Esophagus (tissue), 2 donors: ENCODE measurements at regions not wholly inside any gene's neighbourhood (a gene's known extent, or its start where the extent isn't known, plus 50 kb on each side); places are given as distances from the start of the nearest gene placed in this dataset.

Experiments
- H3K27ac ChIP-seq, 2 donors: one replicate each; pipeline ENCODE4 v1.5.1; 2013; ENCODE audit warnings: low read depth in 2 of 2, mild to moderate bottlenecking in 2 of 2, inconsistent platforms in 1 of 2, low read length in 1 of 2, moderate library complexity in 1 of 2
- H3K27me3 ChIP-seq, 2 donors: one replicate each; pipeline ENCODE4 v1.6.1; 2013; ENCODE audit warnings: low read length in 2 of 2, control low read depth in 1 of 2, mild to moderate bottlenecking in 1 of 2; ENCODE audit not compliant: insufficient read depth in 2 of 2, control insufficient read depth in 1 of 2
- H3K36me3 ChIP-seq, 2 donors: one replicate each; pipeline ENCODE4 v1.6.1; 2013; ENCODE audit warnings: low read length in 1 of 2; ENCODE audit not compliant: control insufficient read depth in 2 of 2, insufficient read depth in 2 of 2
- H3K4me1 ChIP-seq, 2 donors: one replicate each; pipeline ENCODE4 v1.6.1; 2013; ENCODE audit warnings: low read length in 1 of 2; ENCODE audit not compliant: control insufficient read depth in 2 of 2, insufficient read depth in 2 of 2
- H3K4me3 ChIP-seq, 2 donors: one replicate each; pipeline ENCODE4 v1.5.1; 2013; ENCODE audit warnings: low read length in 2 of 2, mild to moderate bottlenecking in 2 of 2, low read depth in 1 of 2, moderate library complexity in 1 of 2
- H3K9me3 ChIP-seq, 2 donors: one replicate each; pipeline ENCODE4 v1.6.1; 2013; ENCODE audit warnings: mild to moderate bottlenecking in 2 of 2, low read depth in 1 of 2, low read length in 1 of 2, moderate library complexity in 1 of 2; ENCODE audit not compliant: control insufficient read depth in 2 of 2, insufficient read depth in 1 of 2
- WGBS, 2 donors: extraction: QIAGEN DNeasy Blood & Tissue Kit; methylation state at CpG; one replicate each; pipeline ENCODE4 v1.1.7; 2013; 5-methylcytosine and 5-hydroxymethylcytosine counted together
- donor health status: healthy with polysubstance abuse.
- donor health status: Bipolar disorder and iron deficiency.

GRCh38 chr6:132244744-132245143, 156.5 kb downstream of the MOXD1 start:
- no peaks in the 10 kb centered on the region for H3K27me3 ChIP-seq
- H3K36me3 ChIP-seq: no peaks in the 10 kb centered on the region
- H3K4me1 ChIP-seq: no peaks in the 10 kb centered on the region
- H3K4me3 ChIP-seq: no peak overlapping the region
- WGBS, 2 donors: 92 to 95% methylated on average over 3 of the region's 3 CpGs
- no peak overlapping the region for H3K27ac ChIP-seq
- peaks cover 0 to 2% of the 10 kb centered on the region in 2 donors for H3K9me3 ChIP-seq

GRCh38 chr6:132236744-132237143, 164.5 kb downstream of the MOXD1 start:
- Histone ChIP-seq H3K27me3 (no peaks in the 10 kb centered on the region), H3K27ac (no peak overlapping the region), H3K4me3 (no peak overlapping the region), H3K9me3 (peaks cover 0 to 2% of the 10 kb centered on the region in 2 donors), H3K36me3 (no peaks in the 10 kb centered on the region), H3K4me1 (no peaks in the 10 kb centered on the region)
- WGBS, 2 donors: 19 to 33% methylated on average over 3 of the region's 3 CpGs

- no peaks in the 10 kb centered on the region for H3K27me3 ChIP-seq
- no peaks in the 10 kb centered on the region for H3K4me1 ChIP-seq
- H3K4me3 ChIP-seq: no peak overlapping the region
- no peak overlapping the region for H3K27ac ChIP-seq
- H3K36me3 ChIP-seq: no peaks in the 10 kb centered on the region
- WGBS, 2 donors: 73 to 75% methylated on average over 1 of the region's 1 CpG
- peaks cover 0 to 2% of the 10 kb centered on the region in 2 donors for H3K9me3 ChIP-seq
Observed at GRCh38 chr6:132236281-132236680, 165.0 kb downstream of the MOXD1 start.

DNA sequence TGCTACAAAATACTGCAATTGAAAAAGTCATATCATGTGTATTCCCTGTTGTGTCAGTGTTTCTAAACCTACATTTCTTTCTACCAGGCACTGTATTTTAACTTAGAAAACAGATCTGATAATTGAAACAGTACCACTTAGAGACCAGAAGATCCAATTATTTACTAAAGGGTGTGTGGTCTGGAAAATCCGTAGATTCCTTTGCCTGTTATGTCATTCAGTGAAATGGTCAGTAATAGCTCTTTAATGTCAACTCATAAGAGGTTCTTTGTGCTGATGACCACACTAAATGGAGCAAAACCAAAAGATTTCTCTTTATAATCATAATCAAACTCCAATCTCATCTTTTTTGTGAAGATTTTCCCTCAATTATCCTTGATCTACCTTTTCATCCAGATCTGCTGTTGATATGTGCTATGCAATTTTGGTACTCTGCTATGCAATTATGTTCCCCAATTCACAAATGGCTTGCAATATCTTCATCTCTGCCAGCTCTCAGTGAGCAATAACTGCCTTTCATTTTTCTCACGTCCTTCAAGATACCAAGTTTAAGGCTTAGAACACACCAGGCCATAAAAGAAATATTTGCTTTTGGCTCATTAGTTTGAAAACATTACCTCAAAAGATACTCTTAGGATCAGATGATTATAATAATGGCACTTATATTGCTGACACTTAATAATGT, 165.5 kb downstream of the MOXD1 start:
- Histone ChIP-seq H3K4me1 (no peaks in the 10 kb centered on the region), H3K27me3 (no peaks in the 10 kb centered on the region), H3K27ac (no peak overlapping the region), H3K36me3 (no peaks in the 10 kb centered on the region), H3K9me3 (no peaks in the 10 kb centered on the region), H3K4me3 (no peak overlapping the region)
- WGBS, 2 donors: 62 to 72% methylated on average over 2 of the region's 2 CpGs

- no peaks in the 10 kb centered on the region for H3K27me3 ChIP-seq
- no peaks in the 10 kb centered on the region for H3K4me1 ChIP-seq
- no peaks in the 10 kb centered on the region for H3K9me3 ChIP-seq
- no peaks in the 10 kb centered on the region for H3K36me3 ChIP-seq
- WGBS, 2 donors: 64 to 71% methylated on average over 2 of the region's 2 CpGs
- H3K4me3 ChIP-seq: no peak overlapping the region
- no peak overlapping the region for H3K27ac ChIP-seq
Observed at GRCh38 chr6:132234356-132234755, 166.9 kb downstream of the MOXD1 start.

- Histone ChIP-seq H3K9me3 (no peaks in the 10 kb centered on the region), H3K27me3 (no peaks in the 10 kb centered on the region), H3K27ac (no peak overlapping the region), H3K36me3 (no peaks in the 10 kb centered on the region), H3K4me1 (no peaks in the 10 kb centered on the region), H3K4me3 (no peak overlapping the region)
- 73 to 78% methylated on average over 4 of the region's 4 CpGs for WGBS, 2 donors
Observed at GRCh38 chr6:132231121-132231884, 170.0 kb downstream of the MOXD1 start.

DNA sequence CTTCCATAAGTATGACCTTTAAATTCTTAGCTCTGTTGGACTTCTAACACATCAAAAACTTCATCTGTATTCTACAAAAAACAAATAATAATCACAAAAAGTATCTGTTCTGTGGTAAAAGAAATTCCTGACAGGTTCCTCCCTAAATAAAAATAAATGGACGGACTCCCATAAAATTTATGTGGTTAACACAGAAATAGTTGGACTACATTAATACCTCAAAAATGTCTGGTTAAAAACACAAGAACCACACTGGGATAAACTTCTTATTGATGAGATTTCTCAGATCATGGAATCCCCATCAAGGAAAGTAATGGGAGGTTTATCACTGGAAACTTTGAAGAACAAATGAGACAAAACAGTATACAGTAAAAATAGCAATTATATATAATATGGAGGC, 172.4 kb downstream of the MOXD1 start:
- no peaks in the 10 kb centered on the region for H3K36me3 ChIP-seq
- peaks cover 0 to 2% of the 10 kb centered on the region in 2 donors for H3K9me3 ChIP-seq
- no peaks in the 10 kb centered on the region for H3K4me1 ChIP-seq
- no peak overlapping the region for H3K27ac ChIP-seq
- H3K4me3 ChIP-seq: no peak overlapping the region
- WGBS, 2 donors: 90 to 92% methylated on average over 1 of the region's 1 CpG
- H3K27me3 ChIP-seq: no peaks in the 10 kb centered on the region

- no peaks in the 10 kb centered on the region for H3K36me3 ChIP-seq
- H3K9me3 ChIP-seq: peaks cover 0 to 2% of the 10 kb centered on the region in 2 donors
- no peaks in the 10 kb centered on the region for H3K27me3 ChIP-seq
- H3K4me3 ChIP-seq: no peak overlapping the region
- no peaks in the 10 kb centered on the region for H3K4me1 ChIP-seq
- H3K27ac ChIP-seq: no peak overlapping the region
Observed at GRCh38 chr6:132227904-132228303, 173.4 kb downstream of the MOXD1 start.

- H3K4me3 ChIP-seq: no peak overlapping the region
- no peaks in the 10 kb centered on the region for H3K36me3 ChIP-seq
- WGBS, 2 donors: 61 to 64% methylated on average over 3 of the region's 3 CpGs
- peaks cover 0 to 2% of the 10 kb centered on the region in 2 donors for H3K9me3 ChIP-seq
- no peaks in the 10 kb centered on the region for H3K4me1 ChIP-seq
- no peak overlapping the region for H3K27ac ChIP-seq
- H3K27me3 ChIP-seq: no peaks in the 10 kb centered on the region
Observed at GRCh38 chr6:132224943-132225342, 176.3 kb downstream of the MOXD1 start.

GRCh38 chr6:132220800-132221199, 180.5 kb downstream of the MOXD1 start:
- Histone ChIP-seq H3K9me3 (peaks cover 0 to 2% of the 10 kb centered on the region in 2 donors), H3K27me3 (no peaks in the 10 kb centered on the region), H3K27ac (no peak overlapping the region), H3K4me1 (no peaks in the 10 kb centered on the region), H3K36me3 (no peaks in the 10 kb centered on the region), H3K4me3 (no peak overlapping the region)
- 30 to 44% methylated on average over 1 of the region's 1 CpG for WGBS, 2 donors
